NCI-H2196 treated with DMSO at 0.1 percent for 48 hours (cell line): ENCODE measurements at regions not wholly inside any gene's neighbourhood (a gene's known extent, or its start where the extent isn't known, plus 50 kb on each side); places are given as distances from the start of the nearest gene placed in this dataset.
"Not testable (repeated sequence)": the region's sequence is repeated elsewhere in the genome, so short reads cannot be mapped to it uniquely, and the experiment has no call there.

ENCODE experiments used
- DNase-seq: peaks from one replicate; lab custom pipeline; 2025; ENCODE audit not compliant: unreplicated experiment; lab: John Stamatoyannopoulos, UW

GRCh38 chr3:194189243-194189791 is 53.4 kb downstream of the HES1 start:
- peak; percentile 23 for DNase-seq

GRCh38 chr3:194191850-194192249 is 55.9 kb downstream of the HES1 start:
- not testable (repeated sequence) for DNase-seq

- no peak for DNase-seq
Observed at GRCh38 chr3:194194051-194194756, 58.3 kb downstream of the HES1 start.

GRCh38 chr3:194194757-194195085 is 58.8 kb downstream of the HES1 start:
- no peak for DNase-seq

- DNase-seq, result no peak
Observed at GRCh38 chr3:194195611-194196010, 59.7 kb downstream of the HES1 start.

GRCh38 chr3:194196876-194197275 is 60.9 kb downstream of the HES1 start:
- no peak for DNase-seq

GRCh38 chr3:194197396-194197960 is 61.5 kb downstream of the HES1 start:
- DNase-seq, result no peak

- no peak for DNase-seq
Observed at GRCh38 chr3:194197981-194198695, 62.2 kb downstream of the HES1 start.

- no peak for DNase-seq
Observed at GRCh38 chr3:194198938-194199337, 63.0 kb downstream of the HES1 start.

GRCh38 chr3:194200422-194201081 is 64.6 kb downstream of the HES1 start:
- DNase-seq, result no peak

GRCh38 chr3:194201953-194202666 is 66.2 kb downstream of the HES1 start:
- DNase-seq, result no peak

GRCh38 chr3:194203482-194204041 is 67.6 kb downstream of the HES1 start:
- no peak for DNase-seq

- DNase-seq, result peak; percentile 47
Observed at GRCh38 chr3:194204042-194204987, 68.4 kb downstream of the HES1 start.

- peak; percentile 66 for DNase-seq
Observed at GRCh38 chr3:194205675-194206133, 69.8 kb downstream of the HES1 start.

- peak; percentile 43 for DNase-seq
Observed at GRCh38 chr3:194206320-194206719, 70.4 kb downstream of the HES1 start.

GRCh38 chr3:194208709-194209108 is 72.8 kb downstream of the HES1 start:
- DNase-seq, result no peak

GRCh38 chr3:194212161-194212844 is 76.4 kb downstream of the HES1 start:
- DNase-seq, result no peak

GRCh38 chr3:194212845-194213331 is 76.9 kb downstream of the HES1 start:
- DNase-seq, result no peak

GRCh38 chr3:194215392-194215791 is 79.4 kb downstream of the HES1 start:
- no peak for DNase-seq
